HepG2 (cell line): ENCODE measurements at regions not wholly inside any gene's neighbourhood (a gene's known extent, or its start where the extent isn't known, plus 50 kb on each side); places are given as distances from the start of the nearest gene placed in this dataset.

ENCODE experiments used
- CENPT ChIP-seq: sonication (generic); formaldehyde crosslinking; IDR thresholded peaks from 2 replicates; pipeline ENCODE4 v1.8.0; 2022; ENCODE audit warnings: low read depth, mild to moderate bottlenecking, moderate library complexity, missing genetic modification reagents
- ELF1 ChIP-seq: sonication (generic); formaldehyde crosslinking; IDR thresholded peaks from 2 replicates; pipeline ENCODE4 v1.4.0; 2020; ENCODE audit warnings: missing genetic modification reagents
- ESRRA ChIP-seq: sonication (generic); formaldehyde crosslinking; IDR thresholded peaks from 2 replicates; pipeline ENCODE4 v1.5.1; 2020; ENCODE audit warnings: mild to moderate bottlenecking, low read depth, missing genetic modification reagents
- KAT7 ChIP-seq: IDR thresholded peaks from 2 replicates; pipeline ENCODE4 v1.6.1; 2018; ENCODE audit warnings: borderline replicate concordance, missing compliant biosample characterization
- KLF16 ChIP-seq, 2 experiments: sonication (generic) in 1 of 2; formaldehyde crosslinking in 1 of 2; IDR thresholded peaks; 2 replicates each; pipeline versions ENCODE4 v1.6.1 to v1.8.0; 2016 to 2023; ENCODE audit warnings: missing genetic modification reagents in 2 of 2, missing compliant biosample characterization in 1 of 2
- MEIS1 ChIP-seq: sonication (generic); formaldehyde crosslinking; IDR thresholded peaks from 2 replicates; pipeline ENCODE4 v1.9.0; 2021; ENCODE audit warnings: mild to moderate bottlenecking, missing genetic modification reagents, moderate library complexity, borderline replicate concordance
- MTA1 ChIP-seq: sonication (generic); formaldehyde crosslinking; IDR thresholded peaks from 2 replicates; pipeline ENCODE4 v1.4.0; 2020; ENCODE audit warnings: missing genetic modification reagents, mild to moderate bottlenecking, borderline replicate concordance
- NAIF1 ChIP-seq: sonication (generic); formaldehyde crosslinking; IDR thresholded peaks from 2 replicates; pipeline ENCODE4 v1.5.0; 2020; ENCODE audit warnings: mild to moderate bottlenecking, missing genetic modification reagents, borderline replicate concordance
- PTBP1 ChIP-seq: fragments of 200-400 bp; formaldehyde crosslinking; IDR thresholded peaks from 2 replicates; pipeline ENCODE4 v1.6.1; 2018; ENCODE audit warnings: low read length, low read depth; ENCODE audit not compliant: poor library complexity, severe bottlenecking
- SP2 ChIP-seq: sonication (generic); formaldehyde crosslinking; IDR thresholded peaks from 2 replicates; pipeline ENCODE4 v1.5.1; 2020; ENCODE audit warnings: mild to moderate bottlenecking, missing genetic modification reagents
- SPEN ChIP-seq: sonication (generic); formaldehyde crosslinking; IDR thresholded peaks from 2 replicates; pipeline ENCODE4 v1.5.1; 2020; ENCODE audit warnings: low read depth, mild to moderate bottlenecking, missing genetic modification reagents
- TAF1 ChIP-seq: sonication (generic); formaldehyde crosslinking; IDR thresholded peaks from 2 replicates; pipeline ENCODE4 v1.4.0; 2020; ENCODE audit warnings: missing genetic modification reagents
- ZBTB21 ChIP-seq: sonication (generic); formaldehyde crosslinking; IDR thresholded peaks from 2 replicates; pipeline ENCODE4 v1.4.0; 2020; ENCODE audit warnings: missing genetic modification reagents
- ZKSCAN5 ChIP-seq: sonication (generic); formaldehyde crosslinking; IDR thresholded peaks from 2 replicates; pipeline ENCODE4 v1.5.1; 2020; ENCODE audit warnings: mild to moderate bottlenecking, missing genetic modification reagents
- ZNF101 ChIP-seq: sonication (generic); formaldehyde crosslinking; IDR thresholded peaks from 2 replicates; pipeline ENCODE4 v1.4.0; 2020; ENCODE audit warnings: mild to moderate bottlenecking, low read depth, missing genetic modification reagents, borderline replicate concordance
- ZNF225 ChIP-seq: sonication (generic); formaldehyde crosslinking; IDR thresholded peaks from 2 replicates; pipeline ENCODE4 v1.4.0; 2020; ENCODE audit warnings: mild to moderate bottlenecking, missing genetic modification reagents
- ZNF232 ChIP-seq: sonication (generic); formaldehyde crosslinking; IDR thresholded peaks from 2 replicates; pipeline ENCODE4 v1.4.0; 2020; ENCODE audit warnings: missing genetic modification reagents, borderline replicate concordance
- ZNF326 ChIP-seq: sonication (generic); formaldehyde crosslinking; IDR thresholded peaks from 2 replicates; pipeline ENCODE4 v1.4.0; 2020; ENCODE audit warnings: missing genetic modification reagents, borderline replicate concordance
- ZNF496 ChIP-seq: sonication (generic); formaldehyde crosslinking; IDR thresholded peaks from 2 replicates; pipeline ENCODE4 v1.8.1; 2023; ENCODE audit warnings: mild to moderate bottlenecking, moderate library complexity, missing genetic modification reagents; ENCODE audit not compliant: insufficient replicate concordance
- ZNF563 ChIP-seq: sonication (generic); formaldehyde crosslinking; IDR thresholded peaks from 2 replicates; pipeline ENCODE4 v1.8.0; 2022; ENCODE audit warnings: mild to moderate bottlenecking, moderate library complexity, missing genetic modification reagents
- ZNF564 ChIP-seq: sonication (generic); formaldehyde crosslinking; IDR thresholded peaks from 2 replicates; pipeline ENCODE4 v1.8.1; 2023; ENCODE audit warnings: mild to moderate bottlenecking, missing genetic modification reagents
- ZSCAN31 ChIP-seq: sonication (generic); formaldehyde crosslinking; IDR thresholded peaks from 2 replicates; pipeline ENCODE4 v1.5.0; 2020; ENCODE audit warnings: low read depth, mild to moderate bottlenecking, missing genetic modification reagents
- TF ChIP-seq, protein P1 (sequence below): sonication (generic); formaldehyde crosslinking; IDR thresholded peaks from 2 replicates; pipeline ENCODE4 v1.5.1; 2020; ENCODE audit warnings: missing genetic modification reagents, mild to moderate bottlenecking, borderline replicate concordance
- TF ChIP-seq, protein P2 (sequence below): sonication (generic); formaldehyde crosslinking; IDR thresholded peaks from 2 replicates; pipeline ENCODE4 v1.4.0; 2020; ENCODE audit warnings: missing genetic modification reagents
- TF ChIP-seq, protein P3 (sequence below): sonication (generic); formaldehyde crosslinking; IDR thresholded peaks from 2 replicates; pipeline ENCODE4 v1.4.0; 2020; ENCODE audit warnings: mild to moderate bottlenecking, missing genetic modification reagents
- TF ChIP-seq, protein P4 (sequence below): sonication (generic); formaldehyde crosslinking; conservative IDR thresholded peaks from 2 replicates; pipeline ENCODE4 v1.8.0; 2022; ENCODE audit warnings: missing genetic modification reagents

DNA sequence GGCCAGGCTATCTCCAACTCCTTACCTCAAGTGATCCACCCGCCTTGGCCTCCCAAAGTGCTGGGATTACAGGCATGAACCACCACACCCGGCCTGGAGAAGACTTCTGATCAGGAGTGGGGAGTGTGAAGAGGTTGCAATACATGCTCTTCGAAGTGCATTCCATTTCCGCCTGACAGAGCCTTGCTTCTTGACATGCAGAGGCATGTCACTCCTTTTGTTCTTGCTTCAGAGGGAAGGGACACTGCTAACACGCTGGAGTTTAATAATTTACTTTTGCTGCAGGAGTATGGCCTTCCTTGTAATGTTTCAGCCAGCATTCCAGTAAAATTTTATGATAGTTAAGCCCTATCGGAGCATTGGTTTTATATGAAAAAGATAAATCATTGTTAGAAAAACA lies 74.9 kb downstream of the SLC25A47 start (continued):
- TF ChIP-seq ZNF496 (CRISPR knock-in tag) (no peak), SP2 (CRISPR knock-in tag) (no peak), KLF16 (CRISPR knock-in tag; IDR thresholded peaks at IDR 0.05) (0 out of 4 replicates have a peak, but pooled peaks of 1 of the 2 experiments have one; percentile 43), ZNF326 (CRISPR knock-in tag) (no peak), NAIF1 (CRISPR knock-in tag) (no peak), ELF1 (CRISPR knock-in tag) (0 out of 2 replicates have a peak, but pooled peaks have one; percentile 24), SPEN (CRISPR knock-in tag) (no peak), ZKSCAN5 (CRISPR knock-in tag) (no peak), ZNF232 (CRISPR knock-in tag) (no peak), CENPT (no peak), ESRRA (CRISPR knock-in tag) (no peak), KAT7 (no peak), MEIS1 (no peak), ZNF225 (CRISPR knock-in tag) (no peak), ZBTB21 (CRISPR knock-in tag) (no peak), ZNF564 (CRISPR knock-in tag) (no peak), ZNF563 (no peak), PTBP1 (no peak), TAF1 (0 out of 2 replicates have a peak, but pooled peaks have one; percentile 18), ZNF101 (no peak), MTA1 (CRISPR knock-in tag) (no peak), ZSCAN31 (no peak)
- TF ChIP-seq, protein P1, sequence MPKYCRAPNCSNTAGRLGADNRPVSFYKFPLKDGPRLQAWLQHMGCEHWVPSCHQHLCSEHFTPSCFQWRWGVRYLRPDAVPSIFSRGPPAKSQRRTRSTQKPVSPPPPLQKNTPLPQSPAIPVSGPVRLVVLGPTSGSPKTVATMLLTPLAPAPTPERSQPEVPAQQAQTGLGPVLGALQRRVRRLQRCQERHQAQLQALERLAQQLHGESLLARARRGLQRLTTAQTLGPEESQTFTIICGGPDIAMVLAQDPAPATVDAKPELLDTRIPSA: no peak
- TF ChIP-seq, protein P2, sequence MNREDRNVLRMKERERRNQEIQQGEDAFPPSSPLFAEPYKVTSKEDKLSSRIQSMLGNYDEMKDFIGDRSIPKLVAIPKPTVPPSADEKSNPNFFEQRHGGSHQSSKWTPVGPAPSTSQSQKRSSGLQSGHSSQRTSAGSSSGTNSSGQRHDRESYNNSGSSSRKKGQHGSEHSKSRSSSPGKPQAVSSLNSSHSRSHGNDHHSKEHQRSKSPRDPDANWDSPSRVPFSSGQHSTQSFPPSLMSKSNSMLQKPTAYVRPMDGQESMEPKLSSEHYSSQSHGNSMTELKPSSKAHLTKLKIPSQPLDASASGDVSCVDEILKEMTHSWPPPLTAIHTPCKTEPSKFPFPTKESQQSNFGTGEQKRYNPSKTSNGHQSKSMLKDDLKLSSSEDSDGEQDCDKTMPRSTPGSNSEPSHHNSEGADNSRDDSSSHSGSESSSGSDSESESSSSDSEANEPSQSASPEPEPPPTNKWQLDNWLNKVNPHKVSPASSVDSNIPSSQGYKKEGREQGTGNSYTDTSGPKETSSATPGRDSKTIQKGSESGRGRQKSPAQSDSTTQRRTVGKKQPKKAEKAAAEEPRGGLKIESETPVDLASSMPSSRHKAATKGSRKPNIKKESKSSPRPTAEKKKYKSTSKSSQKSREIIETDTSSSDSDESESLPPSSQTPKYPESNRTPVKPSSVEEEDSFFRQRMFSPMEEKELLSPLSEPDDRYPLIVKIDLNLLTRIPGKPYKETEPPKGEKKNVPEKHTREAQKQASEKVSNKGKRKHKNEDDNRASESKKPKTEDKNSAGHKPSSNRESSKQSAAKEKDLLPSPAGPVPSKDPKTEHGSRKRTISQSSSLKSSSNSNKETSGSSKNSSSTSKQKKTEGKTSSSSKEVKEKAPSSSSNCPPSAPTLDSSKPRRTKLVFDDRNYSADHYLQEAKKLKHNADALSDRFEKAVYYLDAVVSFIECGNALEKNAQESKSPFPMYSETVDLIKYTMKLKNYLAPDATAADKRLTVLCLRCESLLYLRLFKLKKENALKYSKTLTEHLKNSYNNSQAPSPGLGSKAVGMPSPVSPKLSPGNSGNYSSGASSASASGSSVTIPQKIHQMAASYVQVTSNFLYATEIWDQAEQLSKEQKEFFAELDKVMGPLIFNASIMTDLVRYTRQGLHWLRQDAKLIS: no peak
- TF ChIP-seq, protein P3, sequence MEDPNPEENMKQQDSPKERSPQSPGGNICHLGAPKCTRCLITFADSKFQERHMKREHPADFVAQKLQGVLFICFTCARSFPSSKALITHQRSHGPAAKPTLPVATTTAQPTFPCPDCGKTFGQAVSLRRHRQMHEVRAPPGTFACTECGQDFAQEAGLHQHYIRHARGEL (CRISPR knock-in tag): no peak
- TF ChIP-seq, protein P4, sequence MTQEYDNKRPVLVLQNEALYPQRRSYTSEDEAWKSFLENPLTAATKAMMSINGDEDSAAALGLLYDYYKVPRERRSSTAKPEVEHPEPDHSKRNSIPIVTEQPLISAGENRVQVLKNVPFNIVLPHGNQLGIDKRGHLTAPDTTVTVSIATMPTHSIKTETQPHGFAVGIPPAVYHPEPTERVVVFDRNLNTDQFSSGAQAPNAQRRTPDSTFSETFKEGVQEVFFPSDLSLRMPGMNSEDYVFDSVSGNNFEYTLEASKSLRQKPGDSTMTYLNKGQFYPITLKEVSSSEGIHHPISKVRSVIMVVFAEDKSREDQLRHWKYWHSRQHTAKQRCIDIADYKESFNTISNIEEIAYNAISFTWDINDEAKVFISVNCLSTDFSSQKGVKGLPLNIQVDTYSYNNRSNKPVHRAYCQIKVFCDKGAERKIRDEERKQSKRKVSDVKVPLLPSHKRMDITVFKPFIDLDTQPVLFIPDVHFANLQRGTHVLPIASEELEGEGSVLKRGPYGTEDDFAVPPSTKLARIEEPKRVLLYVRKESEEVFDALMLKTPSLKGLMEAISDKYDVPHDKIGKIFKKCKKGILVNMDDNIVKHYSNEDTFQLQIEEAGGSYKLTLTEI (CRISPR knock-in tag): no peak
